Parathyroid adenoma (tissue), 2 donors: ENCODE measurements at regions not wholly inside any gene's neighbourhood (a gene's known extent, or its start where the extent isn't known, plus 50 kb on each side); places are given as distances from the start of the nearest gene placed in this dataset.
"Not testable (repeated sequence)": the region's sequence is repeated elsewhere in the genome, so short reads cannot be mapped to it uniquely, and the experiment has no call there.

Source experiments
- H2AFZ ChIP-seq: fragments of 300-600 bp; sonication (generic); one replicate; pipeline ENCODE4 v1.7.0; 2017; ENCODE audit warnings: antibody characterized with exemption, mild to moderate bottlenecking
- H3K27ac ChIP-seq: fragments of 300-600 bp; sonication (generic); one replicate; pipeline ENCODE4 v1.7.0; 2017
- H3K27me3 ChIP-seq: fragments of 300-600 bp; sonication (generic); one replicate; pipeline ENCODE4 v1.7.0; 2017; ENCODE audit warnings: low read length; ENCODE audit not compliant: control insufficient read depth, insufficient read depth
- H3K36me3 ChIP-seq: fragments of 300-600 bp; sonication (generic); one replicate; pipeline ENCODE4 v1.7.0; 2017; ENCODE audit warnings: low read length; ENCODE audit not compliant: control insufficient read depth, insufficient read depth
- H3K4me1 ChIP-seq: fragments of 300-600 bp; sonication (generic); one replicate; pipeline ENCODE4 v1.7.0; 2017; ENCODE audit warnings: control low read depth
- H3K4me2 ChIP-seq: fragments of 300-600 bp; sonication (generic); one replicate; pipeline ENCODE4 v1.7.0; 2017; ENCODE audit warnings: low read length
- H3K4me3 ChIP-seq: fragments of 300-600 bp; sonication (generic); one replicate; pipeline ENCODE4 v1.7.0; 2017; ENCODE audit warnings: low read depth, low read length
- H3K79me2 ChIP-seq: fragments of 300-600 bp; sonication (generic); one replicate; pipeline ENCODE4 v1.7.0; 2017; ENCODE audit warnings: control low read depth
- H3K9ac ChIP-seq: fragments of 300-600 bp; sonication (generic); one replicate; pipeline ENCODE4 v1.7.0; 2017; ENCODE audit warnings: mild to moderate bottlenecking
- H3K9me3 ChIP-seq: fragments of 300-600 bp; sonication (generic); one replicate; pipeline ENCODE4 v1.7.0; 2017; ENCODE audit warnings: low read length; ENCODE audit not compliant: control insufficient read depth
- donor health status: primary hyperparathyroidism.

- not testable (repeated sequence) for H3K4me1 ChIP-seq, H2AFZ ChIP-seq, H3K27me3 ChIP-seq, H3K9ac ChIP-seq, H3K36me3 ChIP-seq, H3K27ac ChIP-seq, H3K79me2 ChIP-seq, H3K4me2 ChIP-seq, H3K4me3 ChIP-seq, H3K9me3 ChIP-seq
These were observed 50.8 kb downstream of the PPIAL4G start for GRCh38 chr1:148432318-148432717.

- H3K36me3 ChIP-seq, H3K27ac ChIP-seq, H2AFZ ChIP-seq, H3K9me3 ChIP-seq, H3K27me3 ChIP-seq, H3K79me2 ChIP-seq, H3K4me1 ChIP-seq, H3K4me2 ChIP-seq, H3K4me3 ChIP-seq, H3K9ac ChIP-seq: not testable (repeated sequence)
These were observed 53.2 kb downstream of the PPIAL4G start for GRCh38 chr1:148429856-148430255.

DNA sequence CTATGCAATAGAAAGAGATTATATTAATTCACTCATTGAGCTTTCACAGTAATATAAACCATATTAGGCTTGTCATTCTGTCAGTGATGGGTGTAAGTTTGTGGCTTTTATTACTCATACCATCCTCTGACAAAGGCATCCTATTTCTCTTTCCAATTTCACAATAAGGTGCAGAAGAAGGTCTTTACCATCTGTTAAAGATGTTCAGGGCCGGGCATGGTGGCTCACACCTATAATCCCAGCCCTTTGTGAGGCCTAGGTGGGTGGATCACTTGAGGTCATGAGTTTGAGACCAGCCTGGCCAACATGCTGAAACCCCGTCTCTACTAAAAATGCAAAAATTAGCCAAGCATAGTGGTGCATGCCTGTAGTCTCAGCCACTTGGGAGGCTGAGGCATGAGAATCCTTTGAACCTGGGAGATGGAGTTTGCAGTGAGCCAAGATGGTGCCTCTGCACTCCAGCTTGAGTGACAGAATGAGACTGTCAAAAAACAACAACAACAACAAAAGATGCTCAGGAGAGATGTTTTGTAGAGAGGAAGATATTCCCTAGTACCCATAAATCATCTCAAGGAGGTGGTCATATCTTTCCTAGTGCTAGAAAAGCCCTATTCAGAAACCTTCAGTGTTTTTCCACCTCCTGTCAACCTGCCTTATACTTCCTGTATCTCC, 56.0 kb downstream of the PPIAL4G start:
- not testable (repeated sequence) for H3K79me2 ChIP-seq, H3K4me2 ChIP-seq, H3K27ac ChIP-seq, H3K36me3 ChIP-seq, H3K27me3 ChIP-seq, H3K4me1 ChIP-seq, H3K9me3 ChIP-seq, H3K9ac ChIP-seq, H2AFZ ChIP-seq, H3K4me3 ChIP-seq

- H3K9me3 ChIP-seq, H3K4me1 ChIP-seq, H3K9ac ChIP-seq, H3K4me3 ChIP-seq, H3K4me2 ChIP-seq, H3K27me3 ChIP-seq, H3K27ac ChIP-seq, H3K79me2 ChIP-seq, H2AFZ ChIP-seq, H3K36me3 ChIP-seq: not testable (repeated sequence)
These were observed 56.7 kb downstream of the PPIAL4G start for GRCh38 chr1:148426385-148426784.

- H3K79me2 ChIP-seq, H3K27me3 ChIP-seq, H3K9ac ChIP-seq, H3K27ac ChIP-seq, H3K36me3 ChIP-seq, H3K4me2 ChIP-seq, H3K9me3 ChIP-seq, H3K4me1 ChIP-seq, H2AFZ ChIP-seq, H3K4me3 ChIP-seq: not testable (repeated sequence)
These were observed 58.7 kb downstream of the PPIAL4G start for GRCh38 chr1:148424143-148425003.

DNA sequence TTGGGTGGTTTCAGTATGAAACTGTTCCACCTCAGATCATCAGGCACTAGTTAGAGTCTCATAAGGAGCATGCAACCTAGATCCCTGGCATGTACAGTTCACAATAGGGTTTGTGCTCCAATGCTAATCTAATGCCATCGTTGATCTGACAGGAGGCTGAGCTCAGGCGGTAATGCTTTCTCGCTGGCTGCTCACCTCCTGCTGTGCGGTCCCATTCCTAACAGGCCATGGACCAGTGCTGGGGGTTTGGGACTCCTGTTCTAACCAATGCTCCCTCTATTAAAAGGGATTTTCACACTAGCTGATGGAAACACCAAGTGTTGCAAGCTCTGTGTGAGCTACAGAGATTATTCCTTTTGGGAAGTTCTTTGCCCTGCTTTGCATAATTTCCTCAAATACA, 60.2 kb downstream of the PPIAL4G start:
- not testable (repeated sequence) for H3K9ac ChIP-seq, H3K4me3 ChIP-seq, H3K4me1 ChIP-seq, H3K79me2 ChIP-seq, H3K27ac ChIP-seq, H3K4me2 ChIP-seq, H3K9me3 ChIP-seq, H2AFZ ChIP-seq, H3K36me3 ChIP-seq, H3K27me3 ChIP-seq

DNA sequence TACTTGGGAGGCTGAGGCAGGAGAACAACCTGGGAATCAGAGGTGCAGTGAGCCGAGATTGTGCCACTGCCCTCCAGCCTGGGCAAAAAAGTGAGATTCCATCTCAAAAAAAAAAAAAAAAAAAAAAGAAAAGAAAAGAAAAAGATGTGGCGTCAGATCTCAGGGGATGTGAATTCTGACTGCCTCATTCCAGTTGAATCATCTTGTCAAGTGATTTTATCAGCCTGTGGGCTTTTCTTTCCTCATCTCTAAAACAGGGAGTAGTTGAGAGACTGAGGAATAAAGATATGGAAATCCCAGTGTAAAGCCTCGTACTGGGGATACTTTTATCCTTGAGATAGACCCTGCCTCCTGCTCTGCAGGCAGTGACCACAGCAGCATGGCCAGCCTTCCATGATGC, 65.9 kb downstream of the PPIAL4G start:
- H3K36me3 ChIP-seq, H2AFZ ChIP-seq, H3K27ac ChIP-seq, H3K4me1 ChIP-seq, H3K9me3 ChIP-seq, H3K79me2 ChIP-seq, H3K27me3 ChIP-seq, H3K9ac ChIP-seq, H3K4me2 ChIP-seq, H3K4me3 ChIP-seq: not testable (repeated sequence)

- not testable (repeated sequence) for H3K9me3 ChIP-seq, H3K79me2 ChIP-seq, H2AFZ ChIP-seq, H3K4me3 ChIP-seq, H3K27me3 ChIP-seq, H3K4me1 ChIP-seq, H3K27ac ChIP-seq, H3K9ac ChIP-seq, H3K36me3 ChIP-seq, H3K4me2 ChIP-seq
These were observed 69.7 kb downstream of the PPIAL4G start for GRCh38 chr1:148413385-148413784.

DNA sequence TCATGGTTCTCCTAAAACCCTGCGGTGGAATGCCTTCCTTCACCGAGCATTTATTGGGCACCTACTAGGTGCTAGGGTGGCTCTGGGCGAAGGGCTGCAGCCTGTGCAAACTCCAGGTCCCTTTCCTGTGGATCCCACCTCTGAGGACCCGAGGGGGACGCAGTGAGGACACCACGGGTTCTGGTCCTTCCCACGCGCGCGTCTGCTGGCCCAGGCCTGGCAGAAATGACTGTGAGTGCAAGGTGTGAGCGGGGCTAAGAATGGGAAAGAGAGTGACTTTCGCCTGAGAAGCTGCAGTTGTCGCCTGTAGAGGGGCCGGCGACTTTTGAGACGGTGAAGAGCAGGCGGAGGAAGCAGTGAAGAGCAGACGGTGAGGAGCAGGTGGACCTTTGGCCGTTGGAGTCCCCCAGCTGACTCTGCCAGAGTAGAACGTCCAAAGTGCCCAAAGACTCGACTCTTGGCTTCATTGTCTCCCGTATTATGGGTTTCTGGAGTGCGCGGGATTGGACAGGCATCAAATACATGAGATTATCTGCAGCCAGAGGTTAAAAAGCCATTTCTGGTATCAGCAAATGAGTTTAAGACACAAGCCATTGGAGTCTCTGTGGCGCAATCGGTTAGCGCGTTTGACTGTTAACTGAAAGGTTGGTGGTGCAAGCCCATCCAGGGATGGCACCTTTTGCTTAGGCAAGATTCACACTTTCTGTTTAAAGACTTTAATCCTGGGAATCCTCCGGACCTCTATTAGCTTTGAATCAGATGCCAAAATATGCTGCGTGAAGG, 78.1 kb downstream of the PPIAL4G start:
- not testable (repeated sequence) for H3K4me3 ChIP-seq, H3K27me3 ChIP-seq, H3K9me3 ChIP-seq, H3K27ac ChIP-seq, H3K4me2 ChIP-seq, H3K4me1 ChIP-seq, H3K9ac ChIP-seq, H3K79me2 ChIP-seq, H3K36me3 ChIP-seq, H2AFZ ChIP-seq

DNA sequence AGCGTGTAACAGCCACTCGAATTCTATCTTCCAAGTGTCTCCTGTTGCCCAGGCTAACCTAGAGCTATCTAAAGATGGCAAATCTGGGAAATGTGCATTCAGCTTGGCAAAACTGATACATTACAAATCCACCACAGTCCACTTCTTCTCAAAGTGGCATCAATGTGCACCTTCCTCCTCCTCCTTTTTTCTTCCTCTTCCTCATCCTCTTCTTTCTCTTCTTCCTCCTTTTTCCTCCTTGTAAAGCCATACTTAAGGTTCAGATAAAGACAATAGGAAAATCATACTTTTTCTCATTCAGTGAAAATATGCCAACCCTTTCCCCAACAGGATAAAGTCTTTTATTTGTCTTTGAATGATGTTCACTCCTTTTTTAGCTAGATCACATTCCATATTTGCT, 79.2 kb downstream of the PPIAL4G start:
- H2AFZ ChIP-seq, H3K36me3 ChIP-seq, H3K79me2 ChIP-seq, H3K27ac ChIP-seq, H3K4me2 ChIP-seq, H3K4me3 ChIP-seq, H3K4me1 ChIP-seq, H3K9me3 ChIP-seq, H3K27me3 ChIP-seq, H3K9ac ChIP-seq: not testable (repeated sequence)

DNA sequence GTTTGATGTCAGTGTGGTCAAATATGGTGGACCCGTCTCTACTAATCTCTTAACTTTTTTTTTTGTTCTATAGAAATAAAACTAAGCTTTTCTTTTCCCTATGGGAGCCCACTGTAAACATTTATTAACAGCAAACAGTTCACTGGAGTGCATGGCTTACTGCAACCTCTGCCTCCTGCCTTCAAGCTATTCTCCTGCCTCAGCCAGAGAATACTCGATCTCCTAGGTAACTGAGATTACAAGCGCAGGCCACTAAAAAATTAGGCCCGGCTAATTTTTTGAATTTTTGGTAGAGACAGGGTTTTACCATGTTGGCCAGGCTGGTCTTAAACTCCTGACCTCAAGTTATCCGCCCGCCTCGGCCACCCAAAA, 80.0 kb downstream of the PPIAL4G start:
- H3K4me2 ChIP-seq, H3K27ac ChIP-seq, H3K4me3 ChIP-seq, H3K4me1 ChIP-seq, H3K36me3 ChIP-seq, H3K9ac ChIP-seq, H3K9me3 ChIP-seq, H2AFZ ChIP-seq, H3K79me2 ChIP-seq, H3K27me3 ChIP-seq: not testable (repeated sequence)
